ENCODE measurements at regions not wholly inside any gene's neighbourhood (a gene's known extent, or its start where the extent isn't known, plus 50 kb on each side); places are given as distances from the start of the nearest gene placed in this dataset.
"Not testable (repeated sequence)": the region's sequence is repeated elsewhere in the genome, so short reads cannot be mapped to it uniquely, and the experiment has no call there.

DNA sequence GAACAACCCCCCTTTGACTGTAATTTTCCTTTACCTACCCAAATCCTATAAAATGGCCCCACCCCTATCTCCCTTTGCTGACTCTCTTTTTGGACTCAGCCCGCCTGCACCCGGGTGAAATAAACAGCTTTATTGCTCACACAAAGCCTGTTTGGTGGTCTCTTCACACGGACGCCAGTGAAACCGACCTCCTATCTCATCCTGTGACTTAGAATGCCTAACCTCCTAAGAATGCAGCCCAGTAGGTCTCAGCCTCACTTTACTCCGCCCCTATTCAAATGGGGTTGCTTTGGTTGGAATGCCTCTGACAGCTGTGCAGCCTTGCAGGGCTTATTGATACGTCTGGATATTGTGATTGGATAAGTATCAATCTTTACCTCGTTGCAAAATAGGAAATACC is 243.8 kb upstream of the PROK2 start:
- TF ChIP-seq, protein P1, sequence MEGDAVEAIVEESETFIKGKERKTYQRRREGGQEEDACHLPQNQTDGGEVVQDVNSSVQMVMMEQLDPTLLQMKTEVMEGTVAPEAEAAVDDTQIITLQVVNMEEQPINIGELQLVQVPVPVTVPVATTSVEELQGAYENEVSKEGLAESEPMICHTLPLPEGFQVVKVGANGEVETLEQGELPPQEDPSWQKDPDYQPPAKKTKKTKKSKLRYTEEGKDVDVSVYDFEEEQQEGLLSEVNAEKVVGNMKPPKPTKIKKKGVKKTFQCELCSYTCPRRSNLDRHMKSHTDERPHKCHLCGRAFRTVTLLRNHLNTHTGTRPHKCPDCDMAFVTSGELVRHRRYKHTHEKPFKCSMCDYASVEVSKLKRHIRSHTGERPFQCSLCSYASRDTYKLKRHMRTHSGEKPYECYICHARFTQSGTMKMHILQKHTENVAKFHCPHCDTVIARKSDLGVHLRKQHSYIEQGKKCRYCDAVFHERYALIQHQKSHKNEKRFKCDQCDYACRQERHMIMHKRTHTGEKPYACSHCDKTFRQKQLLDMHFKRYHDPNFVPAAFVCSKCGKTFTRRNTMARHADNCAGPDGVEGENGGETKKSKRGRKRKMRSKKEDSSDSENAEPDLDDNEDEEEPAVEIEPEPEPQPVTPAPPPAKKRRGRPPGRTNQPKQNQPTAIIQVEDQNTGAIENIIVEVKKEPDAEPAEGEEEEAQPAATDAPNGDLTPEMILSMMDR (IDR thresholded peaks at IDR 0.05), result not testable (repeated sequence)
- not testable (repeated sequence) for TF ChIP-seq POLR2A (IDR thresholded peaks at IDR 0.05)
